Sigmoid colon (tissue), 6 donors: ENCODE measurements at regions not wholly inside any gene's neighbourhood (a gene's known extent, or its start where the extent isn't known, plus 50 kb on each side); places are given as distances from the start of the nearest gene placed in this dataset.

Experiments
- DNase-seq: peaks from one replicate; pipeline ENCODE4 v3.0.0-alpha.2; 2019
- H3K27ac ChIP-seq, 4 donors: fragments of 200-600 bp; sonication (generic); one replicate each; pipeline ENCODE4 v1.5.1; 2016 to 2019; ENCODE audit warnings: mild to moderate bottlenecking in 1 of 4
- H3K27me3 ChIP-seq, 3 donors: fragments of 200-600 bp; sonication (generic); one replicate each; pipeline ENCODE4 v1.5.1; 2019; ENCODE audit warnings: mild to moderate bottlenecking in 1 of 3
- H3K36me3 ChIP-seq, 4 donors: fragments of 200-600 bp; sonication (generic); one replicate each; pipeline ENCODE4 v1.5.1; 2016 to 2019
- H3K4me1 ChIP-seq, 4 donors: fragments of 200-600 bp; sonication (generic); one replicate each; pipeline ENCODE4 v1.5.1; 2017 to 2019
- H3K4me3 ChIP-seq, 4 donors: fragments of 200-600 bp; sonication (generic); one replicate each; pipeline ENCODE4 v1.5.1; 2017 to 2019; ENCODE audit warnings: mild to moderate bottlenecking in 2 of 4, moderate library complexity in 1 of 4
- H3K9me3 ChIP-seq, 4 donors: fragments of 200-600 bp in 3 of 4; sonication (generic) in 3 of 4; one replicate each; pipeline versions ENCODE4 v1.5.1 to v1.6.1; 2013 to 2019
- CTCF ChIP-seq, 4 experiments: fragments of 450-650 bp in 3 of 4; fragments of 200-600 bp in 1 of 4; IDR thresholded peaks; one replicate each; pipeline ENCODE4 v1.5.1; 2016 to 2019; ENCODE audit warnings: antibody characterized with exemption in 4 of 4, mild to moderate bottlenecking in 3 of 4, moderate library complexity in 2 of 4
- EP300 ChIP-seq, 4 donors: sonication (generic); formaldehyde crosslinking; IDR thresholded peaks; one replicate each; pipeline ENCODE4 v1.6.1; 2017; ENCODE audit warnings: antibody characterized with exemption in 4 of 4
- POLR2A ChIP-seq, 2 donors: fragments of 450-650 bp; IDR thresholded peaks; one replicate each; pipeline ENCODE4 v1.6.1; 2016; ENCODE audit warnings: antibody characterized with exemption in 2 of 2, mild to moderate bottlenecking in 2 of 2, moderate library complexity in 2 of 2
- POLR2AphosphoS5 ChIP-seq, 4 donors: sonication (generic); formaldehyde crosslinking; IDR thresholded peaks; one replicate each; pipeline ENCODE4 v1.6.1; 2017; ENCODE audit warnings: antibody characterized with exemption in 4 of 4
- WGBS, 2 donors: extraction: QIAGEN DNeasy Blood & Tissue Kit; methylation state at CpG; one replicate each; pipeline ENCODE4 v1.1.7; 2013; 5-methylcytosine and 5-hydroxymethylcytosine counted together
- intact Hi-C: fragments of 100-400 bp; cut with DNase I; formaldehyde crosslinking; loops from one replicate; pipeline ENCODE4 v1.15.1; 2023
- donor health status: healthy with polysubstance abuse.
- donor health status: healthy.

- DNase-seq: no peak
- peaks cover 0 to 12% (median 4%) of the 10 kb centered on the region in 4 donors for H3K4me1 ChIP-seq
- whole genome bisulfite sequencing, 2 donors: 67 to 82% methylated on average over 1 of the region's 1 CpG
- H3K27ac ChIP-seq: peak overlapping the region in 2 of 4 donors; percentile 68 to 80
- TF ChIP-seq EP300 (IDR thresholded peaks at IDR 0.05): no peak
- TF ChIP-seq POLR2A (IDR thresholded peaks at IDR 0.05): no peak
- no peak for TF ChIP-seq CTCF (IDR thresholded peaks at IDR 0.05)
- no peak for TF ChIP-seq POLR2AphosphoS5 (IDR thresholded peaks at IDR 0.05)
- no peaks in the 10 kb centered on the region for H3K27me3 ChIP-seq
- H3K9me3 ChIP-seq: no peaks in the 10 kb centered on the region
- intact Hi-C loops: no loop called here
- H3K4me3 ChIP-seq: no peak overlapping the region
- H3K36me3 ChIP-seq: no peaks in the 10 kb centered on the region
Observed at GRCh38 chr12:115353467-115353866, 669.5 kb upstream of the TBX3 start.

DNA sequence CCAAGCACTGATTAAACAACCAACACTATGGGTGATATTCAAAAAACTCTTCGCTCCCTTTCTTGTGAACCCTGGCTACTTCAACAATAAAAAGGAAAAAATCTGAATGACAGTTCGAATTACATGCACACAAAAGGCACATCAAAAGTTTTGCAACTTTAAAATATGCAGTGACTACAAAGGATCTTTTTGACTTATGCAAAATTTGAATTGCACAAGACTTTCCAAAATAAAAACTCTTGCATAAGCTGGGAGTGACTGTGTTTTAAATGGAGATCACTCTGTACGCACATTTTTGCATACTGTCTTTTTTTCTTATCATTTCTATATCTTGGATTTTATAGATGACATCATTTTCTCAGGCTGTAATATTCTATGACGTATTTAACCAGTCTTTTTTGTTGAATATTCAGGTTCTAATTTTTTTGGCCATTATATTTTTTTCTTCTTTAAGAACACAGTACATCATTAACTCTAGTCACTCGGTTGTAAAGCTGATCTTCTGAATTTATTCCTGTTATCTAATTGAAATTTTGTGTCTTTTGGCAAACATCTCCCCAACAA lies 667.6 kb upstream of the TBX3 start:
- no peaks in the 10 kb centered on the region for H3K9me3 ChIP-seq
- DNase-seq: no peak
- H3K27me3 ChIP-seq: no peaks in the 10 kb centered on the region
- WGBS, 2 donors: 68 to 78% methylated on average over 5 of the region's 5 CpGs
- no peak for TF ChIP-seq CTCF (IDR thresholded peaks at IDR 0.05)
- no peak for TF ChIP-seq EP300 (IDR thresholded peaks at IDR 0.05)
- peak in 1 of 4 donors; percentile 61 for TF ChIP-seq POLR2AphosphoS5 (IDR thresholded peaks at IDR 0.05)
- H3K4me1 ChIP-seq: peaks cover 0 to 12% (median 4%) of the 10 kb centered on the region in 4 donors
- no peaks in the 10 kb centered on the region for H3K36me3 ChIP-seq
- H3K27ac ChIP-seq: no peak overlapping the region
- H3K4me3 ChIP-seq: no peak overlapping the region
- intact Hi-C loops: no loop called here

- 12 to 20% methylated on average over 1 of the region's 1 CpG for WGBS, 2 donors
- no peaks in the 10 kb centered on the region for H3K9me3 ChIP-seq
- H3K4me3 ChIP-seq: no peak overlapping the region
- TF ChIP-seq POLR2A (IDR thresholded peaks at IDR 0.05) (no peak), CTCF (IDR thresholded peaks at IDR 0.05) (no peak)
- peaks cover 0 to 12% (median 4%) of the 10 kb centered on the region in 4 donors for H3K4me1 ChIP-seq
- no peak for DNase-seq
- H3K27me3 ChIP-seq: no peaks in the 10 kb centered on the region
- intact Hi-C loops: no loop called here
- H3K36me3 ChIP-seq: no peaks in the 10 kb centered on the region
- no peak overlapping the region for H3K27ac ChIP-seq
Observed at GRCh38 chr12:115349711-115350110, 665.7 kb upstream of the TBX3 start.

- no peaks in the 10 kb centered on the region for H3K36me3 ChIP-seq
- no peaks in the 10 kb centered on the region for H3K4me1 ChIP-seq
- WGBS, 2 donors: 93 to 94% methylated on average over 16 of the region's 16 CpGs
- no peak for DNase-seq
- no peaks in the 10 kb centered on the region for H3K9me3 ChIP-seq
- TF ChIP-seq CTCF (IDR thresholded peaks at IDR 0.05): no peak
- no peak for TF ChIP-seq POLR2AphosphoS5 (IDR thresholded peaks at IDR 0.05)
- no peak for TF ChIP-seq POLR2A (IDR thresholded peaks at IDR 0.05)
- no peak for TF ChIP-seq EP300 (IDR thresholded peaks at IDR 0.05)
- intact Hi-C loops: no loop called here
- no peaks in the 10 kb centered on the region for H3K27me3 ChIP-seq
- H3K27ac ChIP-seq: no peak overlapping the region
- H3K4me3 ChIP-seq: no peak overlapping the region
Observed at GRCh38 chr12:115348301-115348700, 664.3 kb upstream of the TBX3 start.

DNA sequence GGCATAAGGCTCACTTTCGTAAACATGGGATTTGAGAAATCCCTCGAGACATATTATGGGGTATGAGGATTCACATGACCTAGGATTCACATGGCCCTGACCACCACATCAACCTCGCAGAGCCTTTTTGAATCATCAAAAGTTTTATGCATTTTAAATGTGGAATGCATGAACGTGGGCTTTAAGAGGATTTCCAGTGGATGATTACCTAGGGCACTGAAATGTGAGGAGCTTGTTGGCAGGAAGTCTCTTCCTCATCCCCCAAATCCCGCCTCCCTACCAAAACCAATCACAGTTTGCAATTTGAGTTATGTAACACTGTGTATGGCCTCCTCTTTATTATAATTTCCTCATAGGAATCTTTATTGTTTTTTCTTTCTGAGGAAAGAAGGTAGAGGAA lies 659.6 kb upstream of the TBX3 start:
- H3K27ac ChIP-seq: no peak overlapping the region
- TF ChIP-seq POLR2AphosphoS5 (IDR thresholded peaks at IDR 0.05) (no peak), EP300 (IDR thresholded peaks at IDR 0.05) (no peak), POLR2A (IDR thresholded peaks at IDR 0.05) (no peak), CTCF (IDR thresholded peaks at IDR 0.05) (no peak)
- peaks cover 0 to 2% (median 0%) of the 10 kb centered on the region in 4 donors for H3K9me3 ChIP-seq
- 87 to 90% methylated on average over 5 of the region's 5 CpGs for WGBS, 2 donors
- H3K36me3 ChIP-seq: no peaks in the 10 kb centered on the region
- no peak overlapping the region for H3K4me3 ChIP-seq
- H3K4me1 ChIP-seq: peaks cover 0 to 14% (median 14%) of the 10 kb centered on the region in 4 donors
- intact Hi-C loops: loop anchor here (5.0 kb wide), 1 partner anchor 661 kb away; the partner anchor contains the start of gene TBX3
- no peaks in the 10 kb centered on the region for H3K27me3 ChIP-seq
- DNase-seq: no peak
